Smooth muscle cell (in vitro differentiated cells): ENCODE measurements at regions not wholly inside any gene's neighbourhood (a gene's known extent, or its start where the extent isn't known, plus 50 kb on each side); places are given as distances from the start of the nearest gene placed in this dataset.

Source experiments
- DNase-seq: peaks from one replicate; lab custom pipeline; 2025; ENCODE audit not compliant: unreplicated experiment; lab: John Stamatoyannopoulos, UW
- H2AFZ ChIP-seq: fragments of 200-600 bp; sonication (generic); 2 replicates; pipeline ENCODE4 v1.6.0; 2016; ENCODE audit warnings: antibody characterized with exemption, low read depth, mild to moderate bottlenecking
- H3F3A ChIP-seq: fragments of 200-600 bp; sonication (generic); 2 replicates; pipeline ENCODE4 v1.6.0; 2017; ENCODE audit warnings: antibody characterized with exemption, low read depth
- H3K27ac ChIP-seq: fragments of 200-600 bp; sonication (generic); 2 replicates; pipeline ENCODE4 v1.5.1; 2016; ENCODE audit warnings: low read depth, mild to moderate bottlenecking
- H3K27me3 ChIP-seq: fragments of 200-600 bp; sonication (generic); 2 replicates; pipeline ENCODE4 v1.6.1; 2016; ENCODE audit warnings: low read depth, mild to moderate bottlenecking
- H3K36me3 ChIP-seq: fragments of 200-600 bp; sonication (generic); 2 replicates; pipeline ENCODE4 v1.5.1; 2016; ENCODE audit warnings: low read depth
- H3K4me1 ChIP-seq: fragments of 200-600 bp; sonication (generic); 2 replicates; pipeline ENCODE4 v1.5.1; 2016; ENCODE audit warnings: low read depth
- H3K4me2 ChIP-seq: fragments of 200-600 bp; sonication (generic); 2 replicates; pipeline ENCODE4 v1.6.0; 2016; ENCODE audit warnings: mild to moderate bottlenecking
- H3K4me3 ChIP-seq: fragments of 200-600 bp; sonication (generic); 2 replicates; pipeline ENCODE4 v1.5.1; 2016; ENCODE audit warnings: mild to moderate bottlenecking
- H3K79me2 ChIP-seq: fragments of 200-600 bp; sonication (generic); 2 replicates; pipeline ENCODE4 v1.6.0; 2016; ENCODE audit warnings: low read depth, mild to moderate bottlenecking
- H3K9ac ChIP-seq: fragments of 200-600 bp; sonication (generic); 2 replicates; pipeline ENCODE4 v1.6.0; 2016; ENCODE audit warnings: low read depth
- H3K9me3 ChIP-seq: fragments of 200-600 bp; sonication (generic); replicated peaks from 2 replicates; pipeline ENCODE4 v1.5.1; 2016; ENCODE audit warnings: low read depth
- H4K20me1 ChIP-seq: fragments of 200-600 bp; sonication (generic); 2 replicates; pipeline ENCODE4 v1.6.0; 2016; ENCODE audit warnings: low read depth
- CTCF ChIP-seq: fragments of 200-600 bp; sonication (generic); IDR thresholded peaks from 2 replicates; pipeline ENCODE4 v1.5.1; 2017; ENCODE audit warnings: borderline replicate concordance, mild to moderate bottlenecking, antibody characterized with exemption; ENCODE audit not compliant: insufficient read depth, poor library complexity, severe bottlenecking
- WGBS: methylation state at CpG from one replicate; pipeline ENCODE4 v1.1.7; 2016; ENCODE audit warnings: low lambda C conversion rate; 5-methylcytosine and 5-hydroxymethylcytosine counted together

- Histone ChIP-seq H4K20me1 (no peaks in the 10 kb centered on the region), H3K36me3 (no peaks in the 10 kb centered on the region), H3K4me3 (no peak overlapping the region), H3K27me3 (no peaks in the 10 kb centered on the region), H2AFZ (no peak overlapping the region), H3K27ac (no peak overlapping the region), H3K9me3 (no peaks in the 10 kb centered on the region), H3K79me2 (no peaks in the 10 kb centered on the region), H3K9ac (no peak overlapping the region), H3K4me1 (no peaks in the 10 kb centered on the region), H3K4me2 (no peak overlapping the region), H3F3A (no peaks in the 10 kb centered on the region)
- WGBS, result 65% methylated on average over 3 of the region's 3 CpGs
- no peak for TF ChIP-seq CTCF
- DNase-seq, result no peak
Observed at GRCh38 chr14:56400109-56400825, 179.3 kb upstream of the TMEM260 start.

- H3K4me2 ChIP-seq, result peak overlapping the region; percentile 66
- no peaks in the 10 kb centered on the region for H3K27me3 ChIP-seq
- H3K4me1 ChIP-seq, result no peaks in the 10 kb centered on the region
- H3F3A ChIP-seq, result no peaks in the 10 kb centered on the region
- H3K9me3 ChIP-seq, result no peaks in the 10 kb centered on the region
- H3K4me3 ChIP-seq, result no peak overlapping the region
- no peak for TF ChIP-seq CTCF
- DNase-seq, result no peak
- H4K20me1 ChIP-seq, result no peaks in the 10 kb centered on the region
- H3K36me3 ChIP-seq, result no peaks in the 10 kb centered on the region
- no peak overlapping the region for H2AFZ ChIP-seq
- no peak overlapping the region for H3K9ac ChIP-seq
- H3K79me2 ChIP-seq, result no peaks in the 10 kb centered on the region
- H3K27ac ChIP-seq, result no peak overlapping the region
- 54% methylated on average over 11 of the region's 11 CpGs for WGBS
Observed at GRCh38 chr14:56412468-56413434, 166.8 kb upstream of the TMEM260 start.

DNA sequence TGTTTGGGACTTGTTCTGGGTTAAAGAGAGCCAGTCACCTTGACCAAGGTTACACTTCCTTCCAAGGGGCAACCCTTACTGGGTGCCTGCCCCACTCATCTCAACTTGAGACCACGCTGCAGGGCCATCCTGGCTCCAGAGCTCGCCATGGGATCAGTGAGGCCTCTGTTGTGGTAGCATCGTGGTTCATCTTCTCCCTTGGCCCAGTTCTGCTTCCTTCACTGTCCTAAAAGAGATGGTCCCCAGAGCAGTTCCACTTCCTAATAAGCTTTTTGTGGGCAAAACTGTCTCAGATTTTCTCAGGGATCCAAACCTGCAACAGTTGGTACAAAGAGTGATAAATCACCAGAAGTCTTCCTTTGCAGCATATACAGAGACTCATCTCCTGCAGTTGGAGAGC, 165.9 kb upstream of the TMEM260 start:
- Histone ChIP-seq H3K4me3 (no peak overlapping the region), H3K36me3 (no peaks in the 10 kb centered on the region), H3K4me2 (no peak overlapping the region), H3K9ac (no peak overlapping the region), H4K20me1 (no peaks in the 10 kb centered on the region), H3K27me3 (no peaks in the 10 kb centered on the region), H3K4me1 (no peaks in the 10 kb centered on the region), H2AFZ (no peak overlapping the region), H3F3A (no peaks in the 10 kb centered on the region), H3K9me3 (no peaks in the 10 kb centered on the region), H3K27ac (no peak overlapping the region), H3K79me2 (no peaks in the 10 kb centered on the region)
- no peak for TF ChIP-seq CTCF
- 98% methylated on average over 3 of the region's 3 CpGs for WGBS
- no peak for DNase-seq
